Stimulated activated CD4-positive, alpha-beta T cell treated with anti-CD3 and anti-CD28 coated beads, Interleukin-1b, Interleukin-23, amount 100 ng/mL, for 48 hours (primary cell): ENCODE measurements at regions not wholly inside any gene's neighbourhood (a gene's known extent, or its start where the extent isn't known, plus 50 kb on each side); places are given as distances from the start of the nearest gene placed in this dataset.

Experiments
- DNase-seq: peaks from one replicate; pipeline ENCODE4 v3.0.0-alpha.2; 2020

DNA sequence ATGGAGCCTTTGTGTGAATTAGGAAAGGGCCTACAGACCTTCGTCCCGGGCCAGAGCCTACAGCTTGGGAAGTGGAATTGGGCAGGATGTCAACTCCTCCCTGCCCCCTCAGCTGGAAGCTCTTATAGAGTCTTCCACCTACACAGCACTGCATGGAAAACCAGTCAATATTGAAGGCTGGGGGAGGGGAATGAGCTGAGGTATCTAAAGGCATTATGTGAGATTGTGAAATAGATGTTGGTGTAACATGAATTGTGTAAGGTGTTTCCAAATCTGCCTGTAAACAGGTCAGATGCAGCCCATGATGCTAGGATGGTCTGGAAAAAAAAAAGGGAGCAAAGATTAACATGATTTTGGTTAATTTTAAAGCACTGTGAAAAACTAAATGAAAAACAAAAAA lies 433.5 kb upstream of the POU3F3 start:
- DNase-seq = no peak

DNA sequence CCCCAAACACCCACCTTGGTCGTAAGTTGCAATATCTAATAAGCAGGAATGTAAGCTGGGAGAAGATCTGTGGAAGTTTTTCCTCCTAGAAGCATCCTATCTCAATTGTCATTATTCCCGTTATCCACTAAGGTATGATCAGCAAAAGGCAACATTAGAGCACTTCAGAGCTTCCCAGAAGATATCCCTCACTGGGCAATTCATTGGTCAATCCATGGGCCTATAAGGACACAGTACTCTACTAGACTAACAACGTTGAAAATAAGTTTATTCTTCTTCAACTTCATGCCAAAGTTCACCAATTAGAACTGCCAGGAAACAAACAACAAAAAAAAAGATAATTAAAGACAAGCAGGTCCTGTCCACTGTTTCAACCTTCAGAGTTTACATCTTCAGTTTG lies 433.0 kb upstream of the POU3F3 start:
- DNase-seq = no peak

DNA sequence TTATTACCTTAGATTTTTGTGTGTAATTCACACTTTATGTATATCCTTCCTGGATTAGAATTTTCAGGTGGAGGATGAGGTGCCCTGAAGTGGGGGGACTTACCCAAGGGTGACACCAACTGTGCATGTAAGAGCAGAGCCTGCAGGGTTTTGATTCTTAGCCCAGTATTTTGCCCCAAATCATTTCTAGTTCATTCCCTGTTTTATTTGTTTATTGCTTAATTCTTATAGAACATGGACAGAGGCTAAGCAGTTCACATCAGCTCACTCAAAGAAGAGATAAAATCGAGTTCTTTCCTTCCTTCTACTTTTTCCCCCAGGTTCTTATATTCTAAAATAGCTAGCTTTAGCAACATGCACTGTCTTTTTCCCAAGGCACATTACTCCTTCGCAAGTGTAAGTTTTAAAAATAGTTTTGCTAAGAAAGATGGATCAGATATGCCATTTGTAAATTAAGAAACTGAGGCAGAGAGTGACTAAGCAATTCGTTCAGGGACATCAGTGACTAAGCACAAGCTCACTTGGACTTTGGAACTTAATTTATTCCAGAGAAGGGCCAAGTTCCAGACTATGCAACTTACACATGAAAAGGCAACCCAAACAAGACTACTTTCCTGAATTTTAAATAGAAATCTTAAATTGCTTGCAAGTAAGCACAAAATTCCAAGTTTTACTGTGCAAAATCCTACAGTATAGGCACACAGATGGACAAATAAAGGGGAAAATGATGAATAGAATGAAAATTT lies 427.9 kb upstream of the POU3F3 start:
- no peak for DNase-seq

DNA sequence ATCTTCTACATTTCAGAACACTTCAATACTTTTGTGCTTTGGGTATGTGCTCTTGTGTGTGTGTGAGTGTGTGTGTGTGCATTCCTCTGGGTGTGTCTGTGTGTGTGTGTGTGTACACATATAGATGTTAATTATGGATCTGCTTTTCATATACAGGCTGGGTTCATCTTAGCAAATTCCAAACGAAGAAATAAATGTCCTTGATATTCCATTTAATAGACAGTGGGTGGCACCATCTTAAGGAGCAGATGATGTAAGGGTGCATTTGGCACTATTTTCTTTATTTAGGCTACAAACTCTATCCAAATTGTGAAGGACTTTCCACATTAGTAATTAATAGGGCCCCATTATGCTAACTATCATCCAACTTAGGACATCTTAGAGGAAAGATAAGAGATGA lies 425.8 kb upstream of the POU3F3 start:
- no peak for DNase-seq

DNA sequence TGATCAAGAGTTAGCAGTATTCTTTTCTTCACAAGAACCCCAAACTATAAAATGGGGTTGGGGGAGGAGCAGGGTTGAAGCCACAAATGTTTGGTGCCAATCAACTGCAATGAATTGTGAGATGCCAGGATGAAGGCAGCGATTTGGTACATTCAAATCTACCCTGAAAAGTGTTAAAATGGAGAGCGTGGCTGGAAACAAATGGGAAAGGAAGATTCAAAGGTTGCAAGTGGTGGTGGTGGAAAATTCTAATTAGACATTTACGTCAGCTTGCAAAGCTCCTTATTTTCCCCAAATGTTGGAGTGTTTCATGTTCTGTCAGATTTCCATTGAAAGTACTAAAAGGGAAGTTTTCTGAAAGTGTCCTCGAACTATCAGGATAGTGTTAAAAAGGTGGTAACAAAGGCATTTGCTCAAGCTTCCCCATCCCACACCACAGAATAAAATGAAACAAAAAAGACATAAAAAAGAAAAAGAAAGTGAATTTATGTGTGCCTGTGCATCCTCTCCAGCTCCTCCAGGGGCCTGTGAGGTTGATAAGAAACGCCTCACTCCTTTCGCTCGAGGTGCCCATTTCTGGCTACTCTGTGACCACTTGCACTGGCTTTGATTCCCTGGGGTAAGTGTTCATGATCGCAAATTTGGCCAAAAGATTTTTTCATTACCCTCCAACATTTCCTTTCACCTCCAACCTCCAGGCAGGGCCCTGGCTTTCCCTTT lies 424.1 kb upstream of the POU3F3 start:
- DNase-seq = no peak

DNA sequence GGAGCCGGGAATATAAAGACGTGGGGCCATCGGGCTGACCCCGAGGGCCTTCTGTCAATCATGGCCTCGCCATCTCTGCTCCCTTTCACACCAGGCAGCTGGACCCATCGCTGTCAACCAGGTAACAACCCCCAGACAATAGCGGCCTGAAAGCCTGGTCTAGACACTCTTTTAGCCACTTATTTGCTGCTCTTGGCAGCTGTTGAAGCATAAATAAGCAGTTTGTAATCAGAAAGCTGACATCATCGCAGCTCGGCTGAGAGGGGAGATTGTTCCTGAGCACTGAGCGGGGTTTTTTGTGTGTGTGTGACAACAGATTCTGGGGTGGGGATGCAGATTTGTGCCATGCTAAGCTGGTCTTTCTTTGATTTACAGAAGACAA lies 423.6 kb upstream of the POU3F3 start:
- no peak for DNase-seq

DNA sequence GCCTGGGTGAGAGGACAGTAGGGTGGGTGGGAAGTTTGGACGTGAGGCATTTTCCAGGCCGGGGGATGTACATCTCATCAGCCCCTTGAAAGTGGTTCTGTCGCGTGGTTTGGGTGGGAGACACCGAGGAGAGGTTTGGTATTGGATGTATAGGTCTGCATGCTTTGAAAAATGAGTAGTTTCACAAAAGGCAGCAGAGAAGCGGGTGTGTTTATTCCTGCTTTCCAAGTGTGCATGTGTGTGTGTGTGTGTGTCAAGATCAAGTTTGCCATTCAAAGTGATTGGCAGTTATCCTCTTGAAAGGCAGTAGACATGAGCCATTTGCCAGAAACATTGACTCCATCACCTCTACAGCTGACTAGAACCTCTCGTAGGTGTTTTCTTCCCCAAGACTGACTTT lies 423.1 kb upstream of the POU3F3 start:
- no peak for DNase-seq

DNA sequence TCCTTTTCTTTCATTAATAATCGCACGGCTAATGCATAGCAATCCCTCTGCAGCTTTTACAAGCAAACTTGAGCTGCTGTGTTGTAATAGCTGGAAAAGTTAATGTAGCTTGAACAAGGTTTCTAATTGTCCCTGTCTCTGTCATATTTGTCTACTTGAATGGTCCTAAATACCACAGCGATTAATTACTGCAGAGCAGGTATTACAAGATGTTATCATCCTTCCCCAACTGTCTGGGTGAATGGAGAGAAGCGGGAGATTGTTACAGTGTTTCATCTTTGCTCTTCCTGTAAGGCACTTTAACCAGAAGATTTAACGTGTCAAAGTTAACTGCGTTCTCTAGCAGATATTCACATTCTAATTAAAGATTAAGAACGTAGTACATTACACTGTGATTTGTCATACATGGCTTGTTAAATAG lies 422.2 kb upstream of the POU3F3 start:
- DNase-seq = no peak

DNA sequence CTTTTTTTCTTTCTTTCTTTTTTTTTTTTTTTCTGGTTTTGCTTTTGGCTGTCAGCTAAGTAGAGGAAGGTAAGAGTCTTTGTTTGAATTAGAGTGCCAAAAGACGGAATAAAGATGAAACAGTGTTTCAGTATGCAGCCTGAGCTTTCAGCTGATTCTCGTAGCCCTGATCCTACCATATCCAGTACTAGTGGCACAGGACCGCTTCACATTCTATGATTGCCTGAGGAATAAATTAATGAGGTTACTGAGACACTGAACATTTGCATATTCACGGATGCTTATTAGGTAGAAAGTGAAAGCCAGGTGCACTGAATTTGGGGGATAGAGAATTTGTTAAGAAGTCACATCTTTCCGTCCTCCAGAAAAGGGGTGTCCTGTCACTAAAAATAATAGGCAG lies 421.5 kb upstream of the POU3F3 start:
- DNase-seq = no peak

DNA sequence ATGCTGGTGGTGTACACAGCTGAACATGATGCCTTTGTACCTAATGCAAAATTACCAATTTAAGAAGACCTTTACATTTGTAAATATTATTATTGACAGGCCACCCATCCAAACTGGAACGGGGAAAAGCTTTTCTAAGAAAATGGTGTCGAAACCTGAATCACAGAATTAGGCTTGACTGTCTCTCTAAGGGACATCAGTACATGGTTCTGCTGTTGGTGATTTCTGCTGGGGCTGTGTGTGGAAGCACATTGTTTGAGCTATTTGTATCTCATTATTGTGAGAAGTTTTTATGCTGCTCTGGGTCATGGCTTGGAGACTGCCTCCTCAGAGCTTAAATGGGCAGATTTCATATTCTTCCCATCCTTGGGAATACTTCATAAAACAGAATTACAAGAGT lies 420.9 kb upstream of the POU3F3 start:
- DNase-seq = no peak

DNA sequence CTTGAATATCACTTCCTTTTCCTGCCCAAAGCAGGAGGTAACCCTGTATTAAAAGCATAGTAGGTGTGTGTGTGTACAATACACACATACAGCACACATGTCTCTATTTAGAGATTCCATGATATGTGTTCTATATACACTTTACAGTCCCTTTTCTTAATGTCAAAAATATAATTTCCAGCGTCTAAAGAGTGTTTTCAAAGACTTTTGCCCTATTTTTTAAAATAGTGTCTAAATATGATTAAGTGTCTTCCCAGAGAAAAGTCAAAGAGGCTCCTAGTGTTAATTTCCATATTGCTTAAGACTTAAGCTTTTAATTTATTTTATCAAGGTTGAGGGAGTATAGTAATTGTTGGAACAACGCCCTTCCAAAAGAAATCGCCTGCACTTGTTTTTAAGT lies 420.3 kb upstream of the POU3F3 start:
- no peak for DNase-seq

DNA sequence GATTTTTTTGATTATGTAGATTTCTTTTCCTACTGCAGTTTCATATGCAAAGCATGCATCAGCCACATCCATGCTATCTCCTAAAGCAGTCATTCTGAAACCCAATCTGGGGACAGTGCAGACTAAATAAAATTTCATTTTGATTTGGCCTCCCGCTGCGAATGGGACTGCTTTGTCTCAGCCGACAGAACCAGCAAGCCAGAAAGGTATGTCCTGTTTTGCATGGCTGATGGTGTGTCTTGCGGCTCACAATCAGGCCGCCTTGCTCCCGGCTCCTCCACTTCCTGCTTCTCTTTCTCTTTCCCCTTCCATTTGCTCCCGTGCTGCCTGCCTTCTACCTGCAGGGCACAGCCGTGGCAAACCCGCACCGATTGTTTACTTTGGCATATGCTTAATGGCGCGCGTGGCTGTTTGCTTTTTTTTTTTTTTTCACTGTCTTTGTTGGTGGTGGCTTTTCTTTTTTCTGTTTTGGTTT lies 419.6 kb upstream of the POU3F3 start:
- DNase-seq = peak; percentile 6

DNA sequence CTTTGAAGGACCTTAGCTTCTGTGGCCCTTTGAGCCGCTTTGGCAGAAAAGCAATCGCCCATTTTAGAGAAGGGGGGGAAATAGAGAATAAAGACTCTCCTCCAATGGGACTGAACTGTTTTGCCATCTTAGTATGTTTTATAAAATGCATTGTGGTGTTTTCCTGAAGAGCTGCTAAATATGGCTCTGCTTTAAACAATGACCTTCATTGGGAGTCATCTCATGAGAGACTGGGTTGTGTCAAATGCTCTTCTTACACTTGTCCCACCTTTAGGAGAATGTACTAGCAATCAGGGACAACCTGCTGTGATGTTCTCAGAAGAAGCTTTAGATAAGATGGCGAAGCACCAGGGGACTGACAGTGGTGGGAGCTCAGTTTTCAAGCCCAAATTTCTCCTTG lies 418.9 kb upstream of the POU3F3 start:
- no peak for DNase-seq

DNA sequence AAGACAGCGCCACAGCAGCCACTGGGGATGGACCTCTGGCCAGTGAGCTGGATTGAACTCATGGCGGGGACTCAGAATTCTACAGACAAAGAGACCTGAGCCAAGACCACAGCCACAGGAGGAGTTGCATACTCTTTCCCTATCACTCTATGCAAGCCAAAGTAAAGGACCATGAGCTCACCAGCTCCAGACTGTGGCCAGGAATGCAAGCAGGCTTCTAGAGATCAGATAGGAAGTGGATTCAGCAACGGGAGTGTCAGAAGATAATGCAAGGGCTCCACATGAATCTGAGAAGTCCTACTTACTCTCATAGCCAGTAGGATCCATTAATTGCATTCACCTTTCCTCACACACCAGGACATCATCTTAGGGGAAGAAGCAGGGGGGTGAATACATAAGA lies 415.4 kb upstream of the POU3F3 start:
- no peak for DNase-seq

DNA sequence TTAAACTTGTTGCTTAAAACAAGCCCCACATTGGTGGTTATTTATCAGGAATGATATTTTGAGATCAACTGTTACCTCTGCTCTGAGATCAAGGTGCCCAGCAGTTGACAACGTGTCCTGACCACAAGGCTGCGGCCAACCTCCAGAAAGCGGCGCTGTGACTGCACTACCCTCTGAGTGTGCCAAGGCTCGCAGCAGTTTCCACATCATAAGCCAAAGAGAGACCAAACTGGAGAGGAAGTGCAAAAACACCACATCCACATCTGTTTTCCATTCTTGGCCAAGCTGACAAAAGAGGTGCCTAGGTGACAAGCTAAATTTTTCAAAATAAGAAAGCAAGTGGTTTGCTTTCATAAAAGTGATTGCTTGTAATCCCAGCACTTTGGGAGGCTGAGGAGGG lies 410.8 kb upstream of the POU3F3 start:
- peak; percentile 11 for DNase-seq

DNA sequence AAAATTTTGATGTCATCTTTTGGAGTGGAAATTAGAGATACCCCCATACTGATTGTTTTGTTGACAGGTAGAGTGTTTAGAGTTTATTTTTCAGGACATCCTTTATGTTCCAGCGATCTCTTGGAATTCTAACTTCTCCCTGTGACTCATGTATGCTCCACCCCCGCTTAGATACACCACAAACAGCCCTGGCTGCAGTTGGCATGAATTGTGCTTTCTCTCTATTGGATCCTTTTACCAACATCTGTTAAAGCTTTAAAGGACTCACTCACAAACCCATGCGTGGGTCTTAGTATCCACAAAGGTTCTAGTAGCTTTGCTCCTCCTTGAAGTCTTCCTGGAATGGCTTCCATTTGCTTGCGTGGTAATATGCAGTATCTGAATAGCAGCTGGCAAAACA lies 409.5 kb upstream of the POU3F3 start:
- DNase-seq = no peak

DNA sequence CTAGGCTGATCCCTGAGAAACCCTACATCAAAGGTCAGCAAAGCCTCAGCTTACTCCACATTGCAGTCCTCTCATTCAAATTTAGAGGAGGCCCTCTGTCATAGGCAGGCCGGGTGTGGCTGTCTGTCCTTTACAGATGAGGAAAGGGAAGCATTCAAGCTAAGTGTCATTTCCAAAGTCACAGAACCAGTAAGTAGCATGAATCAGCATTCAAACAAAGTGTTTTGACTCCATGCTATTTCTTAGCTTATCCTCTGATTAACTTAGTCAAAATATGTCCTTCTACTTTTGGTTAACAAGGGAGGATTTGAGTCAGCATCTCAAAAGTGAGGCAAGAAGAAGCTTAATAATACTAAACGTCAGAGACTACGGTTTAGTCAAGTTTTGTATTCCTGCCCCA lies 409.0 kb upstream of the POU3F3 start:
- no peak for DNase-seq

DNA sequence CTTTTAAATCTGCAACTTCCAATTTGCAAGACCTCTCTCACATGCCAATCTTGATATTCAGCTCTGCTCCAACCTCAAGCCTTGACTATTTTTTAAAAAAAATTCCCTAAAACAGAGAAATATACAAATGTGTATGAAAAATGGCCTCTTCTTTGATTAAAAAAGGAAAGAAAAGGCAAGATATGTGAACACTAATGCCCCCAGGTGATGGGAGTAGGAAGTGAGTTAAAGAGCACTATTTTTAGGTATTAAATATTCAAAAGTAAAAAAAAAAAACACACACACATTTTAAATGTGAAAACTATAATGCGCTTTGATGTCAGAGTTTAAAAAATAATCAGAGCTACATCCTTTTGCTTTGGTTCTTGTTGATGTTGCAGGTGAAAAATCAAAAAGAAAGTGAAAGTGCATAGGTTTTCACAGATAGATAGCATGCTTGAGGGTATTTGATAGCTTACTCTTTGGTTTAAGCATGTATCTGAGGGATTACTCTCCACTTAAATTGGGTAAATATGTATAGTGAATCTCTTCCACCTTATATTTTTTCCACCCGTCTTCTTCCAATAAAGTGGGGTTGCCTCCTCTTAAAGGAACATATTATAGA lies 406.0 kb upstream of the POU3F3 start:
- DNase-seq = no peak

DNA sequence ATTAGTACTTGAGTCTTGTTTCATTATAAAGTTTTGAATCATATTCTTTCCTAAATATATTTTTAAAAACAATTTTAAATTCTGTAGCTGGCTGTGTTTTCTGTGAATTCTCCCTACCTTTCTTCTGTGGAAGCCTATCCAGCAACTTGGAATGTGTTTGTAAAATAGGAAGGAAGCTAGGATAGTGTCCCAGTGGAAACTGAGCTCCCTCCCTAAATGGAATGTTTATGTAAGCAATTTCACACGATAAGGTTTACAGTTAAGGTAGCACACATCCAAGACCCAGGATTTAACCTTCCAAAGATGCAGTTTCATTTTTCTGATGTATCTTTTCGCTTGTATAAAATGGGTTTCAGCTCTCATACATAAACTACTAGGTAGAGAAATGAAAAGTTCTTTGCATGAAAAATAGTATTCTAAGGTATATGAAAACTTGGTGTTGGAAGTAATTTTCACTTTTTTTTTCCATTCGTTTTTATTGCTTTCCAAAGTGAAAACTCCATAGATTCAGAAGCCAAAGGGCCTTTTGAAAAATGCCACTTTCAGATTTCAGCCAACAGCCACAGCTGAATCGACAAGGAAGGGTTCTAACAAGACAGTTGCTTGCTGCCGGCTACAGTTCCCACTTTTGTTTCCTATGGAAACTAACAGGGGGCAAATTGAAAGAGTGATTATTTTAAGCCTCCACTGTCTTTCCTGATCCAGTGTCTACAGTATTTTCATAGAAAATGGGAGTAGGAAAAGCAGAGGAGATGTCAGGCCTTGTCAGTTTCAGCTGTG lies 405.1 kb upstream of the POU3F3 start:
- no peak for DNase-seq

DNA sequence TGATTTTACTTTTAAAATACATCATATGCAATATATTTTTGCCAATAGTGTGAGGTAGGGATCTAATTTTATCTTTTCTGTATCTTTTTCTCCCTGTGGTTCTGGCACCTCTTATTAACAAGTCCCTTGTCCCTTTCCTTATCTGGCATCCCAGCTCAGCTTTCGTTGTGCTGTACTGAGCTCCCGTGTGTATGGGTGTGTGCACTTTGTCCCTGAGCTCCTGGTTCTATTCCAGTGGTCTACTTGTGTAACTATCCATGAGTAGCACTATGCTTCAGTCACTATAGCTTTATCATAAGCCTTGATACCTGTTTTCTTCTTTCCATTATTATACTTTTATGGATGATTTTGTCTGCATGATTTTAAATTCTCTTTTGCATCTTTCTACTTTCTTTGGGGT lies 401.4 kb upstream of the POU3F3 start:
- DNase-seq = no peak

DNA sequence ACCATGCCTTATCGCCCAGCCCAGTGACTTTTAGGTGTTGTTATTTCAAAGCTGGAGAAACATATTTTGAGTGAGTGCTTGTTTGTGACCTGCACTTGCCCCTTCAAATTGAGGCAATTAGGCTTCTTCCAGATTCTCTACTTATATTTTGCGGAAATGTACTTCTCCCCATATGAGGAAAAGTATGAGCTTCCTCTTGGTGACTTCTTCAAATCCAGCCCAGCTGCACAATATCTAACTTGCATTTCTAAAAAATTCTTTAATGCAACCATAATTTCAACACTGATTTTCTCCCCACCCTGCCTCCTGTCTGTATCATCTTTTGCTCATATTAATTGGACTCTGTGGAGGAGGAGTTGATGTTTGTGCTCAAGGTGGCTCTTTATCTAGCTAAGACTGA lies 391.2 kb upstream of the POU3F3 start:
- no peak for DNase-seq

DNA sequence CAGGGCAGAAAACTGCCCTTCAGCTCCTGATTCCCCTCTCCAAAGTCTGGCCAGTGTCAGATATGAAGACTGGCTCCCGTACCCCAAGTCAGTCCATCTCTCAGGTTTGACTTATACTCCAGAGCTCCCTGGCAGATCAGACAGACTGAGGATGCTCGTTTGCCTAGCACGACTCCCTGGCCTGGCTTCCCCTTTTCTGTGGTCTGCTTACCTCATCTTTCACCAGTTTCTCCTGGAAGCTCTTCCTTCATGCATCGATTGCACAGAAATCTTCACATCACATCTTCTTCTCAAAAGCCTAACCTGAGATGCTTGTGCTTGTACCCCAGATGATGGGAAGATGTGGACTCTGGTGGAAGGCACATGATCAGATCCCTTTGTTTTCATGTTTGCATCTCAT lies 387.9 kb upstream of the POU3F3 start:
- DNase-seq = no peak

DNA sequence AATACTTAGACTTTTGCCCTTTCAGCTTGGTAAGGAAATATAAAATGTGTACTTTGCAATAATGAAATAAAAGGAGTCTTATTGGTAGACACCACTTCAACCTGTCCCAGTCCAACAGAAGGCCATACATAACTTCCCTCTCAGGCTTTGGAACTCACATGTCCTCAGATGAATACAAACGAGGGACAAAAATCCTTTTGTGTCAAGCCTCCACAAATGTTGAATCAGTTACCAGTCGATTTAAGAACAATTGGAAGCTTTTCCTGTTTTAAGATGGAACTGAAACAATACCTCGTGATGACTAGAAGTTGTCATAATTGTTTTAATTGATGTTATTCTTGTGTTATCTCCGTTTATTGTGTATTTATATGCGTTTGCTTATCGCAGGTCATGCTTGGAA lies 385.1 kb upstream of the POU3F3 start:
- DNase-seq = no peak

DNA sequence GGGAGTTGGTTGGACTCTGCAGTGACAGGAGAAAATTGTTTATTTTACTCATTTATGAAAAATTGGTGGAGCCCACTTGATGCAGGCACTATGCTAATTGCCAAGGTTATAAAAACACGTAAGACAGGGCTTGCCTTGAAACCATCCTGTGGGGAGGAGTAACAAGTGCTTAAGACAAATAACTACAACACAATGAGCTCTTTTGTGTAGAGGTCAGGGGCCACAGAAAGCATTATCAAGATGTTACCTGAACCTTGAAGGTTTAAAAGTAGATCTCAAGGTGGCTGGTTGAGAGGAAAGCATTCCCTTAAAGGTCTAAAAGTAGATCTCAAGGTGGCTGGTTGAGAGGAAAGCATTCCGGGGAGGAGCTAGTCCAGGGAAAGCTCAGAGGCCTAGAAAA lies 381.8 kb upstream of the POU3F3 start:
- no peak for DNase-seq
